ENCODE measurements at regions not wholly inside any gene's neighbourhood (a gene's known extent, or its start where the extent isn't known, plus 50 kb on each side); places are given as distances from the start of the nearest gene placed in this dataset.

GRCh38 chr4:24745172-24745895 is 50.0 kb upstream of the SOD3 start:
- Histone ChIP-seq H3K9me3 (ENCODE audit: severe bottlenecking) (no peaks in the 10 kb centered on the region), H3K27me3 (ENCODE audit: insufficient read depth, poor library complexity, severe bottlenecking) (no peaks in the 10 kb centered on the region), H3K4me3 (ENCODE audit: severe bottlenecking) (no peak overlapping the region), H3K27ac (ENCODE audit: poor library complexity, severe bottlenecking) (no peak overlapping the region), H3K36me3 (ENCODE audit: low read depth) (no peaks in the 10 kb centered on the region), H3K4me1 (ENCODE audit: insufficient read depth, poor library complexity, severe bottlenecking) (no peaks in the 10 kb centered on the region)
- no peak for DNase-seq (ENCODE audit: low spot score)
- no peak for TF ChIP-seq CTCF (IDR thresholded peaks at IDR 0.05; ENCODE audit: poor library complexity, severe bottlenecking)
- no peak for ATAC-seq (ENCODE audit: low read depth)
